ENCODE measurements at regions not wholly inside any gene's neighbourhood (a gene's known extent, or its start where the extent isn't known, plus 50 kb on each side); places are given as distances from the start of the nearest gene placed in this dataset.

DNA sequence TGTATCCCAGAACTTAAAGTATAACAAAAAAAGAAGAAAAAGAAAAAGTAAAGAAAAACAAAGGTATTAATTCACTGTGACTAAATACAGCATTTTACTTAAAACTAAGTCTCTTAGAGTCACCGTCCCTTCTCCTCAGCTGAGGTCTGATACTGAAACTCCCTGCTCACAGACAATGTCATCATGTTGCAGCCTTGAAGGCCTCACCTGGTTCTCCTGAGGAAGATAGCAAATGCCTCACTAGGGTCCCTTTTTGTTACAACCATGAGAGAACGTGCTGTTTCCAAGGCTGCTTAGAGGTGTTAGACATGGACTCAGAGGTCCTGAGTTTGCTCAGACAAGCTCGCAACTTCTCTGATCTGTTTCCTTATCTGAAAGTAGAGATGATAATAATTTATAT is 357.2 kb downstream of the MTRR start:
- no peak for DNase-seq (ENCODE audit: low read depth, low spot score)
- Histone ChIP-seq H3K79me2 (ENCODE audit: control insufficient read depth, insufficient read depth, low read length) (no peaks in the 10 kb centered on the region), H3K36me3 (ENCODE audit: control insufficient read depth in 2 of 2, extremely low read depth in 1 of 2, insufficient read depth in 2 of 2, low read length in 2 of 2) (no peaks in the 10 kb centered on the region), H3K9me1 (ENCODE audit: control insufficient read depth, extremely low read depth, insufficient read depth, low read length) (no peaks in the 10 kb centered on the region), H3K27ac (ENCODE audit: control insufficient read depth, insufficient read depth, low read length) (no peak overlapping the region), H3K9me3 (ENCODE audit: control insufficient read depth, low read depth, low read length) (no peaks in the 10 kb centered on the region), H2AFZ (ENCODE audit: control insufficient read depth, low read length) (no peak overlapping the region), H4K20me1 (ENCODE audit: control insufficient read depth, extremely low read depth, insufficient read depth, low read length) (no peaks in the 10 kb centered on the region), H3K9ac (ENCODE audit: control insufficient read depth, extremely low read depth, insufficient read depth, low read length) (no peak overlapping the region), H3K4me2 (ENCODE audit: control insufficient read depth, extremely low read depth, insufficient read depth, low read depth, low read length) (no peak overlapping the region), H3K4me1 (ENCODE audit: control insufficient read depth, extremely low read depth, insufficient read depth, low read length) (no peaks in the 10 kb centered on the region), H3K4me3 (ENCODE audit: control insufficient read depth in 2 of 3, extremely low read depth in 1 of 3, insufficient read depth in 2 of 3, low read depth in 1 of 3, low read length in 3 of 3) (no peak overlapping the region), H3K27me3 (ENCODE audit: control insufficient read depth, extremely low read depth, insufficient read depth, low read length) (no peaks in the 10 kb centered on the region)
- no peak for FAIRE-seq
- TF ChIP-seq EZH2 (IDR thresholded peaks at IDR 0.05; ENCODE audit: low read length) = no peak
- TF ChIP-seq, protein P1, sequence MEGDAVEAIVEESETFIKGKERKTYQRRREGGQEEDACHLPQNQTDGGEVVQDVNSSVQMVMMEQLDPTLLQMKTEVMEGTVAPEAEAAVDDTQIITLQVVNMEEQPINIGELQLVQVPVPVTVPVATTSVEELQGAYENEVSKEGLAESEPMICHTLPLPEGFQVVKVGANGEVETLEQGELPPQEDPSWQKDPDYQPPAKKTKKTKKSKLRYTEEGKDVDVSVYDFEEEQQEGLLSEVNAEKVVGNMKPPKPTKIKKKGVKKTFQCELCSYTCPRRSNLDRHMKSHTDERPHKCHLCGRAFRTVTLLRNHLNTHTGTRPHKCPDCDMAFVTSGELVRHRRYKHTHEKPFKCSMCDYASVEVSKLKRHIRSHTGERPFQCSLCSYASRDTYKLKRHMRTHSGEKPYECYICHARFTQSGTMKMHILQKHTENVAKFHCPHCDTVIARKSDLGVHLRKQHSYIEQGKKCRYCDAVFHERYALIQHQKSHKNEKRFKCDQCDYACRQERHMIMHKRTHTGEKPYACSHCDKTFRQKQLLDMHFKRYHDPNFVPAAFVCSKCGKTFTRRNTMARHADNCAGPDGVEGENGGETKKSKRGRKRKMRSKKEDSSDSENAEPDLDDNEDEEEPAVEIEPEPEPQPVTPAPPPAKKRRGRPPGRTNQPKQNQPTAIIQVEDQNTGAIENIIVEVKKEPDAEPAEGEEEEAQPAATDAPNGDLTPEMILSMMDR (optimal IDR thresholded peaks at IDR 0.05 in 1 of 3, IDR thresholded peaks at IDR 0.05 in 1 of 3, conservative IDR thresholded peaks at IDR 0.05 in 1 of 3; ENCODE audit: extremely low read depth in 1 of 3, insufficient read depth in 2 of 3, low read length in 3 of 3) = no peak
- dilution Hi-C loops (cut with MboI; ENCODE audit: extremely low pct_ligation_motif_present, low sequenced_read_pairs) = no loop called here

DNA sequence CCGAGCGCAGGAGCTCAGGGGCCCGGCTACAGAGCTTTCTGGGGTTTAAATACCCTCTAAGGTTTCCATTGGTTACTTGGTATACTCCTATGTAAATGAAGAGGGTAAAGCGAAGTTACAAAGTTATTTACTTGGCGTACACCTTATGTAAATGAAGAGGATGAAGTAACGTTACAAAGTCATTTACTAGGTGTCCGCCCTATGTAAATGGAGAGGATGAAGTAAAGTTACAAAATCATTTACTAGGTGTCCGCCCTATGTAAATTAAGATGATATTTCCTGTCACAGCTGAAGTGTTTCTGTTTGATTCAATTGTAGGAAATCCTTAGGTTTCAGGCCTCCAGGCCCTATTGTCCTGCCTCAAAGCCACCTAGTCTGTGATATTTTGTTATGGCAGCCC is 358.2 kb downstream of the MTRR start:
- FAIRE-seq (no peak), DNase-seq (ENCODE audit: low read depth, low spot score) (no peak)
- H3K79me2 ChIP-seq (ENCODE audit: control insufficient read depth, insufficient read depth, low read length) = no peaks in the 10 kb centered on the region
- no peak overlapping the region for H3K27ac ChIP-seq (ENCODE audit: control insufficient read depth, insufficient read depth, low read length)
- no peaks in the 10 kb centered on the region for H4K20me1 ChIP-seq (ENCODE audit: control insufficient read depth, extremely low read depth, insufficient read depth, low read length)
- H3K27me3 ChIP-seq (ENCODE audit: control insufficient read depth, extremely low read depth, insufficient read depth, low read length) = no peaks in the 10 kb centered on the region
- no peaks in the 10 kb centered on the region for H3K9me1 ChIP-seq (ENCODE audit: control insufficient read depth, extremely low read depth, insufficient read depth, low read length)
- H3K9me3 ChIP-seq (ENCODE audit: control insufficient read depth, low read depth, low read length) = no peaks in the 10 kb centered on the region
- dilution Hi-C loops (cut with MboI; ENCODE audit: extremely low pct_ligation_motif_present, low sequenced_read_pairs) = no loop called here
- TF ChIP-seq EZH2 (IDR thresholded peaks at IDR 0.05; ENCODE audit: low read length) = no peak
- TF ChIP-seq, protein P1 (optimal IDR thresholded peaks at IDR 0.05 in 1 of 3, IDR thresholded peaks at IDR 0.05 in 1 of 3, conservative IDR thresholded peaks at IDR 0.05 in 1 of 3; ENCODE audit: extremely low read depth in 1 of 3, insufficient read depth in 2 of 3, low read length in 3 of 3) = no peak
- no peak overlapping the region for H3K4me3 ChIP-seq (ENCODE audit: control insufficient read depth in 2 of 3, extremely low read depth in 1 of 3, insufficient read depth in 2 of 3, low read depth in 1 of 3, low read length in 3 of 3)
- no peaks in the 10 kb centered on the region for H3K36me3 ChIP-seq (ENCODE audit: control insufficient read depth in 2 of 2, extremely low read depth in 1 of 2, insufficient read depth in 2 of 2, low read length in 2 of 2)
- H3K4me2 ChIP-seq (ENCODE audit: control insufficient read depth, extremely low read depth, insufficient read depth, low read depth, low read length) = no peak overlapping the region
- no peaks in the 10 kb centered on the region for H3K4me1 ChIP-seq (ENCODE audit: control insufficient read depth, extremely low read depth, insufficient read depth, low read length)
- no peak overlapping the region for H3K9ac ChIP-seq (ENCODE audit: control insufficient read depth, extremely low read depth, insufficient read depth, low read length)
- no peak overlapping the region for H2AFZ ChIP-seq (ENCODE audit: control insufficient read depth, low read length)

All from keratinocyte (primary cell).